ENCODE measurements at regions not wholly inside any gene's neighbourhood (a gene's known extent, or its start where the extent isn't known, plus 50 kb on each side); places are given as distances from the start of the nearest gene placed in this dataset.
A peak's percentile ranks its signal among the peaks of the same experiment; 100 is the strongest.

DNA sequence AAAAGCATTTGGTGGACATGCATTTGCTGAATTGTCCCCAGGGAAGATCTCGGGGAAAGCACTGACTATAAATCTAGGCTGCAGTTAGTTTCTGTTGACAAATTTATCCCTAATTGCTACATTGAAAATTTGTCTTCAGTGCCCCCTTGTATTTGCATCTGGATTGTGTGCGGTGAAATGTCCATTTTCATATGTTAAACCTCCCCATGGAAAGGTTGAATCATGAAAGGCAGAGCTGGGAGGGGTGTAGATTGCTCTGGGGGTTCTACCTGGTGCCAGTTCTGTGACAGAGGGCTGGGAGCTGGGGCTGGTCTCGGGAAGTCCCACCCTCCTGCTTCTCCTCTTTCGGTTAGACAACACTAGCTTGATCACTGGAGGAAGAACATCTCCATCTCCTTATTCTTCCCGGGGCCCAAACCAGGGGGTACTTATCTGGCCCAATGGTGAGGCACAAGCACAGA, 101.9 kb downstream of the GADD45G start:
- H3K4me3 ChIP-seq, result peak overlapping the region; percentile 14
- no peaks in the 10 kb centered on the region for H3K9me3 ChIP-seq (ENCODE audit: low read depth, low read length)
- DNase-seq (ENCODE audit: low read depth, low spot score), result no peak
- H3K27ac ChIP-seq, result peak overlapping the region; percentile 53
- no peak for TF ChIP-seq FOXP2 (optimal IDR thresholded peaks at IDR 0.05; ENCODE audit: control extremely low read depth, extremely low read length, insufficient read depth)
- no peak for TF ChIP-seq EZH2 (IDR thresholded peaks at IDR 0.05)
- TF ChIP-seq POLR2AphosphoS5 (IDR thresholded peaks at IDR 0.05; ENCODE audit: borderline replicate concordance, low read depth, low read length), result no peak
- no peaks in the 10 kb centered on the region for H3K36me3 ChIP-seq (ENCODE audit: insufficient read depth, low read length)
- peak overlapping the region; percentile 11 for H3K9ac ChIP-seq (ENCODE audit: insufficient read length)

DNA sequence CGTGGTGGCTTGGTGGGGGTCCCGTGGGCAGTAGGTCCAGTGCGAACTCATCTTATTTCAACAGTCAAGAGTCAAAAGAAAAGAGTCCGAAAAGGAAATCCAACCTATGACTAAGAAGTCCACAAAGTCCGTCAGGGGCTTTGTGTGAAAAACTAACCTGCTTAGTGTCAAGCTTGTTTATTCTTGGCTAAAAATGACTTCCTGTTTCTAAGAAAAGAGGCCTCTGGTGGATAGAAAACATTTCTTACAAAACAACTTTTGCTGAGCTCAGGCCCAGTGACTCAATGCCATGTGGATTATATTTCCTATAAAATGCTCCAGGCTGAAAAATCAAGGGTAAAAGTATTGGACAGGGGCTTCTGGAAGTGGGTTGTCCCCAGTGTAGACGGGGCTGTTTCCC, 105.9 kb downstream of the GADD45G start:
- TF ChIP-seq FOXP2 (optimal IDR thresholded peaks at IDR 0.05; ENCODE audit: control extremely low read depth, extremely low read length, insufficient read depth), result no peak
- TF ChIP-seq POLR2AphosphoS5 (IDR thresholded peaks at IDR 0.05; ENCODE audit: borderline replicate concordance, low read depth, low read length), result no peak
- no peak for TF ChIP-seq EZH2 (IDR thresholded peaks at IDR 0.05)
- Histone ChIP-seq H3K36me3 (ENCODE audit: insufficient read depth, low read length) (no peaks in the 10 kb centered on the region), H3K9me3 (ENCODE audit: low read depth, low read length) (no peaks in the 10 kb centered on the region), H3K9ac (ENCODE audit: insufficient read length) (no peak overlapping the region), H3K4me3 (no peak overlapping the region), H3K27ac (0 out of 2 replicates have a peak overlapping the region, but pooled peaks have one; percentile 0)
- no peak for DNase-seq (ENCODE audit: low read depth, low spot score)

DNA sequence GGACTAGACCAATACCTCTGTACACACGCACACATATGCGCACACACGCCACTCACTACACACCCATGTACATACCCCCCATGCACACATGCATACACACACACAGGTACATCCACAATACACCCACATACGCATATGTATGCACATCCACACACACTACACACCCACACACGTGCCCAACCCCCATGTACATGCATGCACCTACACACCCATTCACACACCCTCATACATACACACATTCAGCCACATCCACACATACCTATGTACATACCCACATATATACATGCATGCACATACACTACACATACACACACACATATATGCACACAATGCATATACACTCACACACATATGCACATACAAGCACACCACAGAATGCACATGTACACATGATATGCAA, 107.1 kb downstream of the GADD45G start:
- H3K9ac ChIP-seq (ENCODE audit: insufficient read length), result no peak overlapping the region
- H3K4me3 ChIP-seq, result no peak overlapping the region
- H3K36me3 ChIP-seq (ENCODE audit: insufficient read depth, low read length), result no peaks in the 10 kb centered on the region
- H3K9me3 ChIP-seq (ENCODE audit: low read depth, low read length), result no peaks in the 10 kb centered on the region
- DNase-seq (ENCODE audit: low read depth, low spot score), result no peak
- H3K27ac ChIP-seq, result no peak overlapping the region
- TF ChIP-seq FOXP2 (optimal IDR thresholded peaks at IDR 0.05; ENCODE audit: control extremely low read depth, extremely low read length, insufficient read depth) (no peak), EZH2 (IDR thresholded peaks at IDR 0.05) (no peak), POLR2AphosphoS5 (IDR thresholded peaks at IDR 0.05; ENCODE audit: borderline replicate concordance, low read depth, low read length) (no peak)

- TF ChIP-seq EZH2 (IDR thresholded peaks at IDR 0.05) (no peak), FOXP2 (optimal IDR thresholded peaks at IDR 0.05; ENCODE audit: control extremely low read depth, extremely low read length, insufficient read depth) (no peak), POLR2AphosphoS5 (IDR thresholded peaks at IDR 0.05; ENCODE audit: borderline replicate concordance, low read depth, low read length) (no peak)
- no peaks in the 10 kb centered on the region for H3K9me3 ChIP-seq (ENCODE audit: low read depth, low read length)
- no peak overlapping the region for H3K27ac ChIP-seq
- no peak overlapping the region for H3K4me3 ChIP-seq
- H3K9ac ChIP-seq (ENCODE audit: insufficient read length), result no peak overlapping the region
- H3K36me3 ChIP-seq (ENCODE audit: insufficient read depth, low read length), result no peaks in the 10 kb centered on the region
- no peak for DNase-seq (ENCODE audit: low read depth, low spot score)
These were observed 107.5 kb downstream of the GADD45G start for GRCh38 chr9:89712283-89712682.

DNA sequence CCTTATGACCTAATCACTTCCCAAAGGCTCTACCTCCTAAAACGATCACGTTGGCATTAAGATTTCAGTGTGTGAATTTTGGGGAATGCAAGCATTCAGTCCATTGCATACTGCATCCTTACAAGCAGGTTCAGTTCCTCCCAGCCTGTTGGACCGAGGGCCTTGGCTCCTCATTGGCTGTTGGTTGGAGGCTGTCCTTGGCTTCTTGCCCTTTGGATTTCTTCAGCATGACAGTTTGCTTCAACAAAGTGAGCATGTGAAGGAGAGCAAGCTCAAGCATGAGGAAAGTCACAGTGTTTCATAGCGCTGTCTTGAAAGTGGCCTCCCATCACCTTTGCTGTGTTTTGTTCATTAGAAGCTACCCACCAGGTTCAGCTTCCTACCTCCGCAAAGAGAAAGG, 109.5 kb downstream of the GADD45G start:
- no peak for DNase-seq (ENCODE audit: low read depth, low spot score)
- H3K27ac ChIP-seq, result no peak overlapping the region
- H3K9ac ChIP-seq (ENCODE audit: insufficient read length), result no peak overlapping the region
- no peaks in the 10 kb centered on the region for H3K9me3 ChIP-seq (ENCODE audit: low read depth, low read length)
- H3K36me3 ChIP-seq (ENCODE audit: insufficient read depth, low read length), result no peaks in the 10 kb centered on the region
- no peak for TF ChIP-seq EZH2 (IDR thresholded peaks at IDR 0.05)
- TF ChIP-seq POLR2AphosphoS5 (IDR thresholded peaks at IDR 0.05; ENCODE audit: borderline replicate concordance, low read depth, low read length), result no peak
- H3K4me3 ChIP-seq, result no peak overlapping the region

DNA sequence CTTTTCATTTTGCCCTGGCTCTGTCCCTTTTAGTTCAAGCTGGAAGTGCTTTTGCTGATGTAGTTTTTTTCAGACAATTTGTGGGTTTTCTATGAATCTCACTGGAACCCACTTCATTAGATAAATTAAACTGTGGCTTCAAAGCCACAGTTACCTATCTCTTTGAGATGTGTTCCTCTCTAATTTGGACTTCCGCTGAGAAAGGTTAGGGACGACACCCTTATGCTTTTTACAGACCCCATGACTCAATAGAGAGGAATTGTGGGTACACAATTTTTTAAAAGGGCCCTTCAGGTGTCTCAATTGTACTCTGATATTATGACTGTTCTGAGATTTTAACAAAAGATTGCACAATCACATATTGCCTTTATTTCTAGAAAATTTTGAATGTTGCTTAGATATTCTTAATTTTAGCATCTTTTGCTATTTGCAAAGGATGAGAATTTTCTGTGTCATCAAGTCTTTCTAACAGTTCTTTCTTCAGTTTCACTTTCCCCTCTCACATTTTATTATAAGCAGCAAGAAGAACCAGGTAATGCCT, 110.6 kb downstream of the GADD45G start:
- Histone ChIP-seq H3K36me3 (ENCODE audit: insufficient read depth, low read length) (no peaks in the 10 kb centered on the region), H3K9ac (ENCODE audit: insufficient read length) (no peak overlapping the region), H3K4me3 (no peak overlapping the region), H3K9me3 (ENCODE audit: low read depth, low read length) (no peaks in the 10 kb centered on the region), H3K27ac (no peak overlapping the region)
- DNase-seq (ENCODE audit: low read depth, low spot score), result no peak
- TF ChIP-seq EZH2 (IDR thresholded peaks at IDR 0.05), result no peak

- TF ChIP-seq POLR2AphosphoS5 (IDR thresholded peaks at IDR 0.05; ENCODE audit: borderline replicate concordance, low read depth, low read length) (no peak), FOXP2 (optimal IDR thresholded peaks at IDR 0.05; ENCODE audit: control extremely low read depth, extremely low read length, insufficient read depth) (no peak), EZH2 (IDR thresholded peaks at IDR 0.05) (no peak)
- H3K9me3 ChIP-seq (ENCODE audit: low read depth, low read length), result no peaks in the 10 kb centered on the region
These were observed 111.1 kb downstream of the GADD45G start for GRCh38 chr9:89715881-89716280.

DNA sequence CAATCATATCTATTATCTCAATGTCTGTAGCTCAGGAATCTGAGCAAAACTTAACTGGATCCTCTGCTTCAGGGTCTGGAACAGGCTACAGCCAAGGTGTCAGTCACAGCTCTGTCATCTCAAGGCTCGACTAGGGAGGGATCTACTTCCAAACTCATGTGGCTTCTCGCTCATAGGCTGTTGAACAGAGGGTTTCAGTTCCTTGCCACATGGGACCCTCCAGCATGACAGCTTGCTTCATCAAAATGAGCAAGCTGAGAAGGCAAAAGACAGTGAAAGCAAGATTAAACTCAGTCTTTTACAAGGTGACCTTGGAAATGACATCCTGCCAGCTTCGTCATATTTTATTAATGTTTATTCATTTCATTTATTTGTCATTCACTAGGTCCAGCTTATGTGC, 111.7 kb downstream of the GADD45G start:
- Histone ChIP-seq H3K36me3 (ENCODE audit: insufficient read depth, low read length) (no peaks in the 10 kb centered on the region), H3K27ac (no peak overlapping the region), H3K9ac (ENCODE audit: insufficient read length) (no peak overlapping the region), H3K4me3 (no peak overlapping the region), H3K9me3 (ENCODE audit: low read depth, low read length) (no peaks in the 10 kb centered on the region)
- no peak for DNase-seq (ENCODE audit: low read depth, low spot score)
- TF ChIP-seq EZH2 (IDR thresholded peaks at IDR 0.05) (no peak), FOXP2 (optimal IDR thresholded peaks at IDR 0.05; ENCODE audit: control extremely low read depth, extremely low read length, insufficient read depth) (no peak), POLR2AphosphoS5 (IDR thresholded peaks at IDR 0.05; ENCODE audit: borderline replicate concordance, low read depth, low read length) (no peak)

More at GRCh38 chr9:89715881-89716280, 111.1 kb downstream of the GADD45G start:
- no peak overlapping the region for H3K4me3 ChIP-seq
- DNase-seq (ENCODE audit: low read depth, low spot score), result no peak
- H3K27ac ChIP-seq, result no peak overlapping the region
- H3K36me3 ChIP-seq (ENCODE audit: insufficient read depth, low read length), result no peaks in the 10 kb centered on the region
- H3K9ac ChIP-seq (ENCODE audit: insufficient read length), result no peak overlapping the region

- Histone ChIP-seq H3K36me3 (ENCODE audit: insufficient read depth, low read length) (no peaks in the 10 kb centered on the region), H3K9me3 (ENCODE audit: low read depth, low read length) (no peaks in the 10 kb centered on the region), H3K9ac (ENCODE audit: insufficient read length) (no peak overlapping the region), H3K27ac (no peak overlapping the region), H3K4me3 (no peak overlapping the region)
- TF ChIP-seq EZH2 (IDR thresholded peaks at IDR 0.05), result no peak
- TF ChIP-seq FOXP2 (optimal IDR thresholded peaks at IDR 0.05; ENCODE audit: control extremely low read depth, extremely low read length, insufficient read depth), result no peak
- no peak for TF ChIP-seq POLR2AphosphoS5 (IDR thresholded peaks at IDR 0.05; ENCODE audit: borderline replicate concordance, low read depth, low read length)
- DNase-seq (ENCODE audit: low read depth, low spot score), result no peak
These were observed 113.4 kb downstream of the GADD45G start for GRCh38 chr9:89718176-89718575.
